WERI-Rb-1 (cell line): ENCODE measurements at regions not wholly inside any gene's neighbourhood (a gene's known extent, or its start where the extent isn't known, plus 50 kb on each side); places are given as distances from the start of the nearest gene placed in this dataset.

Experiments
- DNase-seq: peaks from one replicate; pipeline ENCODE4 v3.0.0-alpha.2; 2020
- H3K27ac ChIP-seq: fragments of 250-450 bp; sonication (Bioruptor Pico); 2 replicates; pipeline ENCODE4 v1.5.1; 2020; ENCODE audit warnings: mild to moderate bottlenecking, moderate library complexity
- H3K27me3 ChIP-seq: fragments of 250-450 bp; sonication (Bioruptor Pico); 2 replicates; pipeline ENCODE4 v1.5.1; 2021; ENCODE audit warnings: mild to moderate bottlenecking, low read depth, moderate library complexity; ENCODE audit not compliant: insufficient read depth, severe bottlenecking
- H3K36me3 ChIP-seq: fragments of 250-450 bp; sonication (Bioruptor Pico); 2 replicates; pipeline ENCODE4 v1.5.1; 2020; ENCODE audit warnings: mild to moderate bottlenecking, moderate library complexity
- H3K4me3 ChIP-seq: 2 replicates; pipeline ENCODE4 v1.5.1; 2011; ENCODE audit warnings: low read depth, mild to moderate bottlenecking, control low read depth, low read length
- H3K9me3 ChIP-seq: fragments of 250-450 bp; sonication (Bioruptor Pico); 2 replicates; pipeline ENCODE4 v1.5.1; 2021; ENCODE audit warnings: mild to moderate bottlenecking, moderate library complexity; ENCODE audit not compliant: severe bottlenecking
- TF ChIP-seq, protein P1 (sequence below): IDR thresholded peaks from 2 replicates; pipeline ENCODE4 v1.5.1; 2011; ENCODE audit warnings: low read depth, mild to moderate bottlenecking, control low read depth, inconsistent platforms, low read length

DNA sequence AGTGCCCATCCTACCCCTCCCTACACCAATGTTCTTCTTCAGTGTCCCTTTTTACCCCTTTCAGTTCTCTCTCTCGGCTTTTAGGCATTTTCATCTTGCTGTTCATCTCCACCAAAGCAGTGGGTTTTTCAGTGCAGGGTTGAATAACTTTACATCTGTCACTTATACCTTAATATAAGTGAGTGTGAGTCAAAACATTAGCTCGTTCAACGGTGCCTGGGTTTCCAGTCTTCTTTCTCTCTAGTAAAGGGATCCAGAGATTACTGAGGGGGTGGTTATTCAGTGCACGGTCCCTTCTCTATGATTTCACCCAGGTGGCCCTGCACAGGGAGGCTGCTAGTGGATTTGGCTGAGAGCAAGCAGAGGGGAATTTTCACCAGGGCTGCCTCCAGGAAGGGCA, 210.6 kb upstream of the CDH5 start:
- TF ChIP-seq, protein P1, sequence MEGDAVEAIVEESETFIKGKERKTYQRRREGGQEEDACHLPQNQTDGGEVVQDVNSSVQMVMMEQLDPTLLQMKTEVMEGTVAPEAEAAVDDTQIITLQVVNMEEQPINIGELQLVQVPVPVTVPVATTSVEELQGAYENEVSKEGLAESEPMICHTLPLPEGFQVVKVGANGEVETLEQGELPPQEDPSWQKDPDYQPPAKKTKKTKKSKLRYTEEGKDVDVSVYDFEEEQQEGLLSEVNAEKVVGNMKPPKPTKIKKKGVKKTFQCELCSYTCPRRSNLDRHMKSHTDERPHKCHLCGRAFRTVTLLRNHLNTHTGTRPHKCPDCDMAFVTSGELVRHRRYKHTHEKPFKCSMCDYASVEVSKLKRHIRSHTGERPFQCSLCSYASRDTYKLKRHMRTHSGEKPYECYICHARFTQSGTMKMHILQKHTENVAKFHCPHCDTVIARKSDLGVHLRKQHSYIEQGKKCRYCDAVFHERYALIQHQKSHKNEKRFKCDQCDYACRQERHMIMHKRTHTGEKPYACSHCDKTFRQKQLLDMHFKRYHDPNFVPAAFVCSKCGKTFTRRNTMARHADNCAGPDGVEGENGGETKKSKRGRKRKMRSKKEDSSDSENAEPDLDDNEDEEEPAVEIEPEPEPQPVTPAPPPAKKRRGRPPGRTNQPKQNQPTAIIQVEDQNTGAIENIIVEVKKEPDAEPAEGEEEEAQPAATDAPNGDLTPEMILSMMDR = no peak
- Histone ChIP-seq H3K36me3 (no peaks in the 10 kb centered on the region), H3K4me3 (no peak overlapping the region), H3K9me3 (peaks cover 3% of the 10 kb centered on the region), H3K27ac (no peak overlapping the region), H3K27me3 (no peaks in the 10 kb centered on the region)
- no peak for DNase-seq

DNA sequence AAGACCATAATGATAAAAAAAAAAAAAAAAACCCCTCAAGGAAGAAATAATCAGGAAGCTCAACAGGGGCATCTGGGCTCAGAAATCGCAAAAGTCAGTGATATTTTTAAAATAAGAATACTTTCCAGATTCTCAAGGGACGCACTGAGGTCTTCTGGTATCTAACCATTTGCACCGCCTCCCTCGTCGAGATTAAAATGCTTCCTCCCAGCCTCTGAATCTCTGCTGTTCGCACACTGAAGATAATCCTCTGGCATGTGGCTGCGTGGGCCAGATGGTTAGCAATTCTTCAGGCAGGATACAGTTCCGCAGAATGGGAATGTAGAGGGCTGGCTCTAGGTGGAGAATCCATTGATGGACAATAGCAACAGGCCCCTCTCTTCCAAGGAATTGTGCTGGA, 211.7 kb upstream of the CDH5 start:
- H3K27ac ChIP-seq = no peak overlapping the region

GRCh38 chr16:66152823-66153393, 213.6 kb upstream of the CDH5 start:
- TF ChIP-seq, protein P1 = no peak
- no peak for DNase-seq
- H3K27me3 ChIP-seq = no peaks in the 10 kb centered on the region

More for the DNA sequence above, 211.7 kb upstream of the CDH5 start:
- DNase-seq = peak; percentile 81
- H3K9me3 ChIP-seq = peaks cover 3% of the 10 kb centered on the region
- no peaks in the 10 kb centered on the region for H3K27me3 ChIP-seq
- H3K4me3 ChIP-seq = no peak overlapping the region
- TF ChIP-seq, protein P1 = no peak
- H3K36me3 ChIP-seq = no peaks in the 10 kb centered on the region

GRCh38 chr16:66152181-66152580, 214.3 kb upstream of the CDH5 start:
- TF ChIP-seq, protein P1 = no peak
- H3K27me3 ChIP-seq = no peaks in the 10 kb centered on the region
- DNase-seq = no peak
- no peaks in the 10 kb centered on the region for H3K36me3 ChIP-seq
- no peak overlapping the region for H3K4me3 ChIP-seq
- H3K9me3 ChIP-seq = peaks cover 3% of the 10 kb centered on the region
- H3K27ac ChIP-seq = no peak overlapping the region

More at GRCh38 chr16:66152823-66153393, 213.6 kb upstream of the CDH5 start:
- Histone ChIP-seq H3K9me3 (peaks cover 3% of the 10 kb centered on the region), H3K27ac (no peak overlapping the region), H3K4me3 (no peak overlapping the region), H3K36me3 (no peaks in the 10 kb centered on the region)

DNA sequence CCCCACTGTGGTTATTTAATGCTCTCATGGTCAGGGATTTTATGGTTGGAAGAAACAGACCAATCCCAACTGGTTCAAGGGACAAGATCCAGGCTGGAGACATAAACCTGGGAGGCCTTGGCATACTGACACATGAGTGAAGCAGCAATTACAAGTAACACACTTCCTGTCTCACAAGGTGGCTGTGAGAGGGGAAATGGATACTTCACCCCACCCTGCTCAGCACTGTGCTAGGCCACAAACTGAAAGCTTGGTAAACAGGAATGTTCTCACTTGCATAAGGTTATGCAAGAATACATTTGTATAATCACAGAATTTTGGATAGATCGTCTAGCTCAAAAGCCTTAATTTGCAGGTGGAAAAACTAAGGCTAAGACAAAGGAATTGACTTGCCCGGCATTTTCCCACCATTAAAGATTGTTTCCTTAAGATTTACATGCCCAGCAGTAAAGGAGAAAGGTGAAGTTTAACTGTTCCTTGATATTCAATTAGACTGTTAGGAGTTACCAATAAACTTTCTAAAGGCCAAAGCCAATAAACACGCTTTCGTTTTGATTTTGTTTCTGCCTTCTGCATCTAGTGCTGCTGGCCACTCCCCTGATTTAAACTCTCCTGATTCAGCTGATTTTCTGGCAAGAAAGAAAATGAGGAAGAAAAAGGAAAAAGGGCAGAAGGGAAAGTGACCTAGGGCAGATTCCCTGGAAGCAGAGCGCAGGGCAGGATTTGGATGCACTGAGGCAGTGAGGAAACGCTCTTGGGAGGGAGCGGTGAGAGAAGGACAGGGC, 215.6 kb upstream of the CDH5 start:
- Histone ChIP-seq H3K4me3 (no peak overlapping the region), H3K36me3 (no peaks in the 10 kb centered on the region), H3K9me3 (no peaks in the 10 kb centered on the region), H3K27ac (no peak overlapping the region), H3K27me3 (no peaks in the 10 kb centered on the region)
- TF ChIP-seq, protein P1 = no peak
- DNase-seq = no peak
